ENCODE measurements at regions not wholly inside any gene's neighbourhood (a gene's known extent, or its start where the extent isn't known, plus 50 kb on each side); places are given as distances from the start of the nearest gene placed in this dataset.
"Not testable (repeated sequence)": the region's sequence is repeated elsewhere in the genome, so short reads cannot be mapped to it uniquely, and the experiment has no call there.

DNA sequence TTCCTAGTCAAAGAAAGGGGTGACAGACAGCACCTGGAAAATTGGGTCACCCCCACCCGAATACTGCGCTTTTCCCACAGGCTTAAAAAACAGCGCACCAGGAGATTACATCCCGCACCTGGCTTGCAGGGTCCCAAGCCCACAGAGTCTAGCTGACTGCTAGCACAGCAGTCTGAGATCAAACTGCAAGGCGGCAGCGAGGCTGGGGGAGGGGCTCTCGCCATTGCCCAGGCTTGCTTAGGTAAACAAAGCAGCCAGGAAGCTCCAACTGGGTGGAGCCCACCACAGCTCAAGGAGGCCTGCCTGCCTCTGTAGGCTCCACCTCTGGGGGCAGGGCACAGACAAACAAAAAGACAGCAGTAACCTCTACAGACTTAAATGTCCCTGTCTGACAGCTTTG, 792.6 kb downstream of the NTRK3 start:
- not testable (repeated sequence) for BruUV-seq (replicated peaks)

DNA sequence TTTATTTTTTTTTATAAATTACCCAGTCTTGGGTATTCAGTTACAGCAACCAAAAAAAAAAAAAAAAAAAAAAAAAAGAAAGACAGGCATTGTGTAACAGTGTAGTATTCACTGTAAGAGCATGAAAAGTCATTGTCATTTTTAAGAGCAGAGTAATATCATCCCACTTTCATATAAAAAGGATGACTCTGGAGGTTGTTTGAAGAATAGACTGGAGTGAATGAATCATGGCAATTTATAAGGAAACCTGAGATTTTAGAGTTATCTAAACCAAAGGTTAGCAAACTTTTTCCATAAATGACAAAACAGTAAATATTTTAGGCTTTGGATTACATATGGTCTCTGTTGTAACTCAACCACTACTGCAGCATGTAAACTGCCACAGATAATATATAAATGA, 794.9 kb downstream of the NTRK3 start:
- Histone ChIP-seq H3K79me2 (ENCODE audit: insufficient read depth, low read length) (no peaks in the 10 kb centered on the region), H4K20me1 (ENCODE audit: insufficient read depth, low read length) (no peaks in the 10 kb centered on the region), H3K9ac (ENCODE audit: insufficient read depth, low read depth, low read length) (no peak overlapping the region), H3K9me3 (ENCODE audit: low read length) (peaks cover 48% of the 10 kb centered on the region), H3K4me3 (replicated peaks in 1 of 3; ENCODE audit: insufficient read depth in 1 of 3, low read depth in 2 of 3, low read length in 3 of 3) (no peak overlapping the region), H2AFZ (ENCODE audit: low read length) (no peak overlapping the region), H3K27me3 (ENCODE audit: control insufficient read depth in 1 of 2, insufficient read depth in 2 of 2, low read length in 2 of 2) (no peaks in the 10 kb centered on the region), H3K4me2 (ENCODE audit: low read depth, low read length) (no peak overlapping the region), H3K4me1 (ENCODE audit: insufficient read depth, low read length) (no peaks in the 10 kb centered on the region), H3K36me3 (replicated peaks in 1 of 2; ENCODE audit: control insufficient read depth in 1 of 2, insufficient read depth in 2 of 2, low read length in 2 of 2) (no peaks in the 10 kb centered on the region), H3K27ac (ENCODE audit: extremely low read length, insufficient read depth, low read length) (no peak overlapping the region)
- intact Hi-C loops (cut with micrococcal nuclease; ENCODE audit: unreplicated experiment), result no loop called here
- ChIA-PET POLR2A (no interaction called here), CTCF (ENCODE audit: low intra/inter-chr PET ratio, low total read pairs) (no interaction called here)
- no peak for FAIRE-seq
- DNase-seq (ENCODE audit: low spot score), result no peak
- in situ Hi-C loops (cut with HindIII; ENCODE audit: extremely low pct_ligation_motif_present, low pct_unique_long_range_greater_than_20kb), result no loop called here
- ATAC-seq, result no peak
- no TSS peak for BruUV-seq (replicated peaks)
- TF ChIP-seq, protein P1, sequence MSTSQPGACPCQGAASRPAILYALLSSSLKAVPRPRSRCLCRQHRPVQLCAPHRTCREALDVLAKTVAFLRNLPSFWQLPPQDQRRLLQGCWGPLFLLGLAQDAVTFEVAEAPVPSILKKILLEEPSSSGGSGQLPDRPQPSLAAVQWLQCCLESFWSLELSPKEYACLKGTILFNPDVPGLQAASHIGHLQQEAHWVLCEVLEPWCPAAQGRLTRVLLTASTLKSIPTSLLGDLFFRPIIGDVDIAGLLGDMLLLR (CRISPR knock-in tag; IDR thresholded peaks at IDR 0.05), result no peak
- TF ChIP-seq SSRP1 (CRISPR knock-in tag; IDR thresholded peaks at IDR 0.05) (no peak), KLF11 (CRISPR knock-in tag; IDR thresholded peaks at IDR 0.05) (no peak), ARNT (IDR thresholded peaks at IDR 0.05) (no peak), HIVEP1 (CRISPR knock-in tag; IDR thresholded peaks at IDR 0.05) (no peak), SRY (CRISPR knock-in tag; IDR thresholded peaks at IDR 0.05) (no peak), DNMT1 (CRISPR knock-in tag; IDR thresholded peaks at IDR 0.05) (no peak), NBN (conservative IDR thresholded peaks at IDR 0.05) (no peak), ATF7-NPFF (CRISPR knock-in tag; IDR thresholded peaks at IDR 0.05; ENCODE audit: low read depth) (no peak), SOX5 (CRISPR knock-in tag; IDR thresholded peaks at IDR 0.05; ENCODE audit: borderline replicate concordance) (no peak), TOPORS (CRISPR knock-in tag; IDR thresholded peaks at IDR 0.05) (no peak), LCORL (IDR thresholded peaks at IDR 0.05) (no peak), LCORL (CRISPR knock-in tag; IDR thresholded peaks at IDR 0.05) (no peak)
- TF ChIP-seq, protein P2, sequence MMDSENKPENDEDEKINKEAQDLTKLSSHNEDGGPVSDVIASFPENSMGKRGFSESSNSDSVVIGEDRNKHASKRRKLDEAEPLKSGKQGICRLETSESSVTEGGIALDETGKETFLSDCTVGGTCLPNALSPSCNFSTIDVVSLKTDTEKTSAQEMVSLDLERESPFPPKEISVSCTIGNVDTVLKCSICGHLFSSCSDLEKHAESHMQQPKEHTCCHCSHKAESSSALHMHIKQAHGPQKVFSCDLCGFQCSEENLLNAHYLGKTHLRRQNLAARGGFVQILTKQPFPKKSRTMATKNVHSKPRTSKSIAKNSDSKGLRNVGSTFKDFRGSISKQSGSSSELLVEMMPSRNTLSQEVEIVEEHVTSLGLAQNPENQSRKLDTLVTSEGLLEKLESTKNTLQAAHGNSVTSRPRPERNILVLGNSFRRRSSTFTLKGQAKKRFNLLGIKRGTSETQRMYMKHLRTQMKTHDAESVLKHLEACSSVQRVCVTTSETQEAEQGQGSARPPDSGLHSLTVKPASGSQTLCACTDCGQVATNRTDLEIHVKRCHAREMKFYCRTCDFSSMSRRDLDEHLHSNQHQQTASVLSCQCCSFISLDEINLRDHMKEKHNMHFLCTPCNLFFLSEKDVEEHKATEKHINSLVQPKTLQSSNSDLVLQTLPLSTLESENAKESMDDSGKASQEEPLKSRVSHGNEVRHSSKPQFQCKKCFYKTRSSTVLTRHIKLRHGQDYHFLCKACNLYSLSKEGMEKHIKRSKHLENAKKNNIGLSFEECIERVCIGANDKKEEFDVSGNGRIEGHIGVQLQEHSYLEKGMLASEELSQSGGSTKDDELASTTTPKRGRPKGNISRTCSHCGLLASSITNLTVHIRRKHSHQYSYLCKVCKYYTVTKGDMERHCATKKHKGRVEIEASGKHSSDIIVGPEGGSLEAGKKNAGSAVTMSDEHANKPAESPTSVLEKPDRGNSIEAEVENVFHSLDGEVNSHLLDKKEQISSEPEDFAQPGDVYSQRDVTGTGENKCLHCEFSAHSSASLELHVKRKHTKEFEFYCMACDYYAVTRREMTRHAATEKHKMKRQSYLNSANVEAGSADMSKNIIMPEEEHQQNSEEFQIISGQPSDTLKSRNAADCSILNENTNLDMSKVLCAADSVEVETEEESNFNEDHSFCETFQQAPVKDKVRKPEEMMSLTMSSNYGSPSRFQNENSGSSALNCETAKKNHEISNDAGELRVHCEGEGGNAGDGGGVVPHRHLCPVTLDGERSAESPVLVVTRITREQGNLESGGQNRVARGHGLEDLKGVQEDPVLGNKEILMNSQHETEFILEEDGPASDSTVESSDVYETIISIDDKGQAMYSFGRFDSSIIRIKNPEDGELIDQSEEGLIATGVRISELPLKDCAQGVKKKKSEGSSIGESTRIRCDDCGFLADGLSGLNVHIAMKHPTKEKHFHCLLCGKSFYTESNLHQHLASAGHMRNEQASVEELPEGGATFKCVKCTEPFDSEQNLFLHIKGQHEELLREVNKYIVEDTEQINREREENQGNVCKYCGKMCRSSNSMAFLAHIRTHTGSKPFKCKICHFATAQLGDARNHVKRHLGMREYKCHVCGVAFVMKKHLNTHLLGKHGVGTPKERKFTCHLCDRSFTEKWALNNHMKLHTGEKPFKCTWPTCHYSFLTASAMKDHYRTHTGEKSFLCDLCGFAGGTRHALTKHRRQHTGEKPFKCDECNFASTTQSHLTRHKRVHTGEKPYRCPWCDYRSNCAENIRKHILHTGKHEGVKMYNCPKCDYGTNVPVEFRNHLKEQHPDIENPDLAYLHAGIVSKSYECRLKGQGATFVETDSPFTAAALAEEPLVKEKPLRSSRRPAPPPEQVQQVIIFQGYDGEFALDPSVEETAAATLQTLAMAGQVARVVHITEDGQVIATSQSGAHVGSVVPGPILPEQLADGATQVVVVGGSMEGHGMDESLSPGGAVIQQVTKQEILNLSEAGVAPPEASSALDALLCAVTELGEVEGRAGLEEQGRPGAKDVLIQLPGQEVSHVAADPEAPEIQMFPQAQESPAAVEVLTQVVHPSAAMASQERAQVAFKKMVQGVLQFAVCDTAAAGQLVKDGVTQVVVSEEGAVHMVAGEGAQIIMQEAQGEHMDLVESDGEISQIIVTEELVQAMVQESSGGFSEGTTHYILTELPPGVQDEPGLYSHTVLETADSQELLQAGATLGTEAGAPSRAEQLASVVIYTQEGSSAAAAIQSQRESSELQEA (CRISPR knock-in tag; IDR thresholded peaks at IDR 0.05; ENCODE audit: not compliant biosample characterization), result no peak

More for the DNA sequence above, 792.6 kb downstream of the NTRK3 start:
- CTCF ChIA-PET (ENCODE audit: low intra/inter-chr PET ratio, low total read pairs); POLR2A ChIA-PET; H4K20me1 ChIP-seq (ENCODE audit: insufficient read depth, low read length); H3K79me2 ChIP-seq (ENCODE audit: insufficient read depth, low read length); ATAC-seq; H3K4me1 ChIP-seq (ENCODE audit: insufficient read depth, low read length); H3K4me2 ChIP-seq (ENCODE audit: low read depth, low read length); H3K27me3 ChIP-seq (ENCODE audit: control insufficient read depth in 1 of 2, insufficient read depth in 2 of 2, low read length in 2 of 2); in situ Hi-C loops (cut with HindIII; ENCODE audit: extremely low pct_ligation_motif_present, low pct_unique_long_range_greater_than_20kb); H3K36me3 ChIP-seq (replicated peaks in 1 of 2; ENCODE audit: control insufficient read depth in 1 of 2, insufficient read depth in 2 of 2, low read length in 2 of 2); H3K9ac ChIP-seq (ENCODE audit: insufficient read depth, low read depth, low read length); H3K4me3 ChIP-seq (replicated peaks in 1 of 3; ENCODE audit: insufficient read depth in 1 of 3, low read depth in 2 of 3, low read length in 3 of 3); DNase-seq (ENCODE audit: low spot score); H3K27ac ChIP-seq (ENCODE audit: extremely low read length, insufficient read depth, low read length); H2AFZ ChIP-seq (ENCODE audit: low read length); intact Hi-C loops (cut with micrococcal nuclease; ENCODE audit: unreplicated experiment); FAIRE-seq: not testable (repeated sequence)
- no CpG with 5 or more reads among the region's 7 CpGs for WGBS (ENCODE audit: low lambda C conversion rate)
- H3K9me3 ChIP-seq (ENCODE audit: low read length), result peaks cover 39% of the 10 kb centered on the region

Measured in HepG2 (cell line).